Osteocyte (in vitro differentiated cells): ENCODE measurements at regions not wholly inside any gene's neighbourhood (a gene's known extent, or its start where the extent isn't known, plus 50 kb on each side); places are given as distances from the start of the nearest gene placed in this dataset.

Experiments
- DNase-seq: peaks from one replicate; pipeline ENCODE4 v3.0.0; 2021; ENCODE audit warnings: mixed read lengths; ENCODE audit not compliant: unreplicated experiment; ENCODE audit errors: extremely low spot score
- H3K27ac Mint-ChIP-seq: one replicate; pipeline ENCODE4 v1.8.0; 2021; ENCODE audit warnings: mild to moderate bottlenecking, mixed read lengths; ENCODE audit not compliant: unreplicated experiment
- H3K27me3 Mint-ChIP-seq: one replicate; pipeline ENCODE4 v1.8.0; 2021; ENCODE audit warnings: mixed read lengths; ENCODE audit not compliant: unreplicated experiment
- H3K36me3 Mint-ChIP-seq: one replicate; pipeline ENCODE4 v1.8.0; 2021; ENCODE audit warnings: mixed read lengths; ENCODE audit not compliant: unreplicated experiment
- H3K4me1 Mint-ChIP-seq: one replicate; pipeline ENCODE4 v1.8.0; 2021; ENCODE audit warnings: mixed read lengths; ENCODE audit not compliant: unreplicated experiment
- H3K4me3 Mint-ChIP-seq: one replicate; pipeline ENCODE4 v1.8.0; 2021; ENCODE audit warnings: mild to moderate bottlenecking, moderate library complexity, mixed read lengths; ENCODE audit not compliant: unreplicated experiment
- H3K9me3 Mint-ChIP-seq: one replicate; pipeline ENCODE4 v1.8.0; 2021; ENCODE audit warnings: mixed read lengths; ENCODE audit not compliant: unreplicated experiment
- CTCF ChIP-seq: fragments of 200-600 bp; sonication (generic); IDR thresholded peaks from 2 replicates; pipeline ENCODE4 v1.5.0; 2021; ENCODE audit warnings: antibody characterized with exemption, mild to moderate bottlenecking, moderate library complexity

- no peak for TF ChIP-seq CTCF
- no peaks in the 10 kb centered on the region for H3K36me3 Mint-ChIP-seq
- DNase-seq = no peak
- H3K4me3 Mint-ChIP-seq = no peak overlapping the region
- H3K27me3 Mint-ChIP-seq = no peaks in the 10 kb centered on the region
- H3K9me3 Mint-ChIP-seq = peaks cover 3% of the 10 kb centered on the region
- H3K27ac Mint-ChIP-seq = no peak overlapping the region
- no peaks in the 10 kb centered on the region for H3K4me1 Mint-ChIP-seq
Observed at GRCh38 chr22:47994601-47995263, 1232.3 kb downstream of the TBC1D22A start.

GRCh38 chr22:47994045-47994444 lies 1231.6 kb downstream of the TBC1D22A start:
- H3K36me3 Mint-ChIP-seq = no peaks in the 10 kb centered on the region
- no peaks in the 10 kb centered on the region for H3K4me1 Mint-ChIP-seq
- H3K27me3 Mint-ChIP-seq = no peaks in the 10 kb centered on the region
- H3K4me3 Mint-ChIP-seq = no peak overlapping the region
- TF ChIP-seq CTCF = no peak
- DNase-seq = no peak
- H3K27ac Mint-ChIP-seq = no peak overlapping the region
- H3K9me3 Mint-ChIP-seq = peaks cover 3% of the 10 kb centered on the region

GRCh38 chr22:47990481-47990880 lies 1228.0 kb downstream of the TBC1D22A start:
- TF ChIP-seq CTCF = no peak
- peaks cover 2% of the 10 kb centered on the region for H3K27me3 Mint-ChIP-seq
- no peak for DNase-seq
- H3K27ac Mint-ChIP-seq = no peak overlapping the region
- H3K9me3 Mint-ChIP-seq = peaks cover 23% of the 10 kb centered on the region
- no peak overlapping the region for H3K4me3 Mint-ChIP-seq
- no peaks in the 10 kb centered on the region for H3K36me3 Mint-ChIP-seq
- H3K4me1 Mint-ChIP-seq = no peaks in the 10 kb centered on the region

GRCh38 chr22:47987885-47988515 lies 1225.5 kb downstream of the TBC1D22A start:
- no peaks in the 10 kb centered on the region for H3K4me1 Mint-ChIP-seq
- no peak overlapping the region for H3K4me3 Mint-ChIP-seq
- no peak for DNase-seq
- TF ChIP-seq CTCF = no peak
- peaks cover 2% of the 10 kb centered on the region for H3K27me3 Mint-ChIP-seq
- no peak overlapping the region for H3K27ac Mint-ChIP-seq
- peaks cover 22% of the 10 kb centered on the region for H3K9me3 Mint-ChIP-seq
- H3K36me3 Mint-ChIP-seq = no peaks in the 10 kb centered on the region

- H3K9me3 Mint-ChIP-seq = peaks cover 23% of the 10 kb centered on the region
Observed at GRCh38 chr22:47976219-47976618, 1213.8 kb downstream of the TBC1D22A start.

More at GRCh38 chr22:47976219-47976618, 1213.8 kb downstream of the TBC1D22A start:
- no peak for DNase-seq
- Mint-ChIP-seq H3K27ac (no peak overlapping the region), H3K4me3 (no peak overlapping the region), H3K36me3 (no peaks in the 10 kb centered on the region), H3K27me3 (no peaks in the 10 kb centered on the region), H3K4me1 (no peaks in the 10 kb centered on the region)
- no peak for TF ChIP-seq CTCF
